ENCODE measurements at regions not wholly inside any gene's neighbourhood (a gene's known extent, or its start where the extent isn't known, plus 50 kb on each side); places are given as distances from the start of the nearest gene placed in this dataset.

- H3K4me3 ChIP-seq (replicated peaks; ENCODE audit: low read depth, low read length) = no peak overlapping the region
- TF ChIP-seq, protein P1, sequence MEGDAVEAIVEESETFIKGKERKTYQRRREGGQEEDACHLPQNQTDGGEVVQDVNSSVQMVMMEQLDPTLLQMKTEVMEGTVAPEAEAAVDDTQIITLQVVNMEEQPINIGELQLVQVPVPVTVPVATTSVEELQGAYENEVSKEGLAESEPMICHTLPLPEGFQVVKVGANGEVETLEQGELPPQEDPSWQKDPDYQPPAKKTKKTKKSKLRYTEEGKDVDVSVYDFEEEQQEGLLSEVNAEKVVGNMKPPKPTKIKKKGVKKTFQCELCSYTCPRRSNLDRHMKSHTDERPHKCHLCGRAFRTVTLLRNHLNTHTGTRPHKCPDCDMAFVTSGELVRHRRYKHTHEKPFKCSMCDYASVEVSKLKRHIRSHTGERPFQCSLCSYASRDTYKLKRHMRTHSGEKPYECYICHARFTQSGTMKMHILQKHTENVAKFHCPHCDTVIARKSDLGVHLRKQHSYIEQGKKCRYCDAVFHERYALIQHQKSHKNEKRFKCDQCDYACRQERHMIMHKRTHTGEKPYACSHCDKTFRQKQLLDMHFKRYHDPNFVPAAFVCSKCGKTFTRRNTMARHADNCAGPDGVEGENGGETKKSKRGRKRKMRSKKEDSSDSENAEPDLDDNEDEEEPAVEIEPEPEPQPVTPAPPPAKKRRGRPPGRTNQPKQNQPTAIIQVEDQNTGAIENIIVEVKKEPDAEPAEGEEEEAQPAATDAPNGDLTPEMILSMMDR (IDR thresholded peaks at IDR 0.05; ENCODE audit: low read length, missing control alignments) = no peak
- no peak for DNase-seq (ENCODE audit: low read depth)
Measured at GRCh38 chr12:126792411-126792810, 1474.6 kb upstream of the TMEM132C start.

DNA sequence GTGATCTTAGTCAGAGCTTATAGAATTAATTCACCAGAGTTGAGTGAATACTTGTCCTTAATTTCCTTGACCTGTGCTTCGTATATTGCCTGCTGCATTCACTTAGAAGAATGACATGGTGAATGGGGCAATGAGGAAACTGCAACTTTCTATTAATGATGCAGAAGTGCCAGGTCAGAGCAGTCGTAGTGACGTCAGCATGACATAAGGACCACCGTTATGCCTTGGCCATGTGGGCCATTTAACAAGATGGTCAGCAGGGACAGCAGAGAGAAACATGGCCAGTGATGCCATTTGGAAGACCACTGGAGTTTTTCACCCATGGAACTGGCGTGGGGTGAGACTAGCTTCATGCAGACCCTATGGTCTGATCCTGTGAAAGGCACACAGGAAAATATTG is 1469.4 kb upstream of the TMEM132C start:
- no peak for DNase-seq (ENCODE audit: low read depth)
- H3K4me3 ChIP-seq (replicated peaks; ENCODE audit: low read depth, low read length) = no peak overlapping the region
- TF ChIP-seq, protein P1 (IDR thresholded peaks at IDR 0.05; ENCODE audit: low read length, missing control alignments) = no peak

DNA sequence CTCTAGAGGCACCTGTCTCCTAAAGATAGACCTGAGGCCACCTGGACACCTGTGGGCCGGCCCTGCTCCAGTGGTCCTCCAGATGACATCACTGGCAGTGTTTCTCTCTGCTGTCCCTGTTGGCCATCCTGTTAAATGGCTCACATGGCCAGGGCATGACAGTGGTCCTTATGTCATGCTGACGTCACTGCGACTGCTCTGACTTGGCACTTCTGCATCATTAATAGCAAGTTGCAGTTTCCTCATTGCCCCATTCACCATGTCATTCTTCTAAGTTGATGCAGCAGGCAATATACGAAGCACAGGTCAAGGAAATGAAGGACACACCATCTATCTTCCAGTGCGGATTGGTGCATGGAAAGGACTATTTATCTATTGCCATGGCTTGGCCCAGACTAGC is 1468.5 kb upstream of the TMEM132C start:
- DNase-seq (ENCODE audit: low read depth) = no peak
- no peak overlapping the region for H3K4me3 ChIP-seq (replicated peaks; ENCODE audit: low read depth, low read length)
- TF ChIP-seq, protein P1 (IDR thresholded peaks at IDR 0.05; ENCODE audit: low read length, missing control alignments) = no peak

DNA sequence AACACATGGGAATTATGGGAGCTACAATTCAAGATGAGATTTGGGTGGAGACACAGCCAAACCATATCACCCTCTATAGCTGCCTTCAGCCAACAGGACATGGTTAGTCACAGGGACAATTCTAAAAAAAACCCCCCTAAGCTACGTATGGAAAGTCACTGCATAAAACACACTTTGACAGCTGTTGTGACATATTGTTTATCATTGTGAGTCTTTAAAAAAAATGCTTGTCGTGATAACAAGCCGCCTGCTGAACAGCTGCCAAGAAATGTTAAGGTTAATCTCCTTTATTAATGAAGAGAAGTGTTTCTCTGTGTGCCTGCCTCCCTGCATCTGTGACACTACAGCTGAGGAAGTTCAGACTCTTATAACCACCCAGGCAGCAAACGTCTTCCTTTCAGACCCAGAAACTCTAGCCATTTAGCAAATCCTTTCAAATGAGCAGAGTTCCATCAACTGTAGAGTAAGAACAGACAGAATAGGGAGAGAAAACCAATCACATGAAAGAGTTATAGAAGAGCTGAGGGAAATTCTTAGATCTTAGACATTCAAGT is 1459.6 kb upstream of the TMEM132C start:
- TF ChIP-seq, protein P1 (IDR thresholded peaks at IDR 0.05; ENCODE audit: low read length, missing control alignments) = no peak
- no peak for DNase-seq (ENCODE audit: low read depth)
- no peak overlapping the region for H3K4me3 ChIP-seq (replicated peaks; ENCODE audit: low read depth, low read length)

DNA sequence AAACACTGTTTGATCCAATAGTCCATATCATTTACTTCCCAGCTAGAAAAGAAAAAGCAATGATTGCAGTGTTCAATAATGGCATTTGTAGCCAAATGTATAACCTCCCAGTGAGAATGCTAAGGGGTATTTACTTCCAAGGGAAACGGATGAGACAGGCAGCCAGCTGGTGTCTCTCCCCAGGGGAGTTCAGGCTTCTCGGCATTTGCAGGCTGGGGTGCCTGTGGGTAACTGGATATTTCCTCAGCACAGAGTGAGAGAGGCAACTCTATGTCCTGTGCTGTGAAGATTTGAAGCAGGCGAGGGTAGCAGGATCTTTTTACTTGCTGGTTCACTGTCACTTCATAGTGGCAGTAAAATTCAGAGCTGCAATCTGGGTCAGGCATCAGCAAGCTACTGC is 1455.6 kb upstream of the TMEM132C start:
- TF ChIP-seq, protein P1 (IDR thresholded peaks at IDR 0.05; ENCODE audit: low read length, missing control alignments) = no peak
- no peak for DNase-seq (ENCODE audit: low read depth)
- H3K4me3 ChIP-seq (replicated peaks; ENCODE audit: low read depth, low read length) = no peak overlapping the region

GRCh38 chr12:126819554-126819953 is 1447.4 kb upstream of the TMEM132C start:
- H3K4me3 ChIP-seq (replicated peaks; ENCODE audit: low read depth, low read length) = no peak overlapping the region
- TF ChIP-seq, protein P1 (IDR thresholded peaks at IDR 0.05; ENCODE audit: low read length, missing control alignments) = no peak
- no peak for DNase-seq (ENCODE audit: low read depth)

Data from fibroblast of pulmonary artery (primary cell).